ENCODE measurements at regions not wholly inside any gene's neighbourhood (a gene's known extent, or its start where the extent isn't known, plus 50 kb on each side); places are given as distances from the start of the nearest gene placed in this dataset.

DNA sequence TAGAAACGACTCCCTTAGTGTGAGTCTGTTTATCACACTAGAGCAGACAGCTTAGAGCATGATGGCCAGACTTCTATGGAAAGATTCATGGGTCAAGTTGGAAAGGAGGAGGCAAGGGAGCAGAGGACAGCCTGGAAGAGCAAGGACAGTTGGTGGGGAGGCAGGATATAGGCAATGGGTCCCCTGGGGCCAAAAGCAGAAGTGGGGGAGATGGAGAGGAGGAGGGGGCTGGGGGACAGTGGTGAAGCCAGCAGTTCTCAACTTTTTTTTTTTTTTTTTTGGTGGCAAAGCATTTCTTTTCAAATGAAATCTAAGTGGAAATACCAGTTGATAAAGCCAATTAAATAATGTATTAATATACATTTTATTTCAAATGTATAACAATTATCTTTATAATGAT is 197.9 kb downstream of the HRH4 start:
- in situ Hi-C loops (cut with MboI; ENCODE audit: low pct_unique_long_range_greater_than_20kb, low sequenced_read_pairs), result no loop called here
- peak; percentile 30 for DNase-seq

DNA sequence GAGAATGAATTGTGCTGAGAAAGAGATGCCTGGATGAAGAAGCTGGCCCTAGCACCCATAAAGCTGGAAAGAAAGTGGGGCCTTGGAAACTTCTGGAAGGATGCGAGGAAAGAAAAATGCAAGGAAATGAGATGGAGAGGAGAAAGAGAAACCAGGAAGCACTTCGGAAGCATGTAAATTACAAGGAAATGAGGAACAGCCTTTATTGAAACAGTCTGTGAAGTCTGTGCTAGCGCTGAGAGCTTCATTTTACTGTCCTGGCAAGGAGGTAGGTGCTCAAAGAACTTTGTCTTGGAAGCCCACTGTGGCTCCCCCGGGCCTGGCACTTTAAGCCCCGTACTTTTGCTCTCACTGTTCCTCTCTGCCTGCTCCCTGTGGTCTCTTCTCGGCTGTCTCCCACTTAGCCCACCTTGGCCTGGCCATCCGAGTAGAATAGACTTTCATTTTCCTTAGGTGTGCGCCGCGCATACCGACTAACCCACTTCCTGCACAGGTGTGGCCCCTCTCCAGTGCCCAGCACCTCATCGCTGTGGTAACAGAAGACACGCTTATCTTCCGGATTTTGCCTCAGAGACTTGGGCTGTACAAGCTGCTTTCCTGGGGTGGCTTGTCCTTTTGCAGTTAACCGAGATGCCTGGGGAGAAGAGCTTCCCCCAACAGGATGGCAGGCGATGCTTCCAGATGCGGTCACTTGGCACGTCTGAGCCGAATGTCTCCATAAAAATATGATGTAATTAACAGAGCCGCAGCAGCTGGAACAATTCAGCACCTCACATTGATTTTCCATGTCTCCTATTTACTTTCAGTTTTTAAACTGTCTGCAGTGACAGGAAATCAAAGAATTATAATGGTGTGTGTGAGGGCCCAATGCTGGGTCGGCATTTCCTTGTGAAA is 199.6 kb downstream of the HRH4 start:
- DNase-seq, result peak; percentile 53
- in situ Hi-C loops (cut with MboI; ENCODE audit: low pct_unique_long_range_greater_than_20kb, low sequenced_read_pairs), result no loop called here

DNA sequence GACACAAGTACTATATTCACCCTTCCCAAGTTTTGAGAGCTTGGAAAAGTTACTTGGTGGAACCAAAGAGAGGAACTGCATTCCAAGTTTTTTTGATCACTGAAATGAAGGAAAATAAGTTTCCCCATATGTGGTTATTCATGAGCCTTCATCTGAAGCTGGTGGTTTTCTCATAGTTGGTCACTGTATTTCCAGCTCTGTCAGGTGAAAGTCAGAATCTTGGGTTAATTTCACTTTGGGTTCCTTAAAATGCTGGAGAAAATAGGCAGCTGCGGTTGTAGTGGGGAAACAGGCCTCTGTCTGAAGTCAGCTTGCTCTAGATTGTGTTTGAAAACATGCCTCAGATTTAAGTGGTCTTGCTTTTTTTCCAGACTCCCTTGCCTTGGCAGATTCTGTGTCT is 200.5 kb downstream of the HRH4 start:
- DNase-seq, result peak; percentile 53
- in situ Hi-C loops (cut with MboI; ENCODE audit: low pct_unique_long_range_greater_than_20kb, low sequenced_read_pairs), result no loop called here

DNA sequence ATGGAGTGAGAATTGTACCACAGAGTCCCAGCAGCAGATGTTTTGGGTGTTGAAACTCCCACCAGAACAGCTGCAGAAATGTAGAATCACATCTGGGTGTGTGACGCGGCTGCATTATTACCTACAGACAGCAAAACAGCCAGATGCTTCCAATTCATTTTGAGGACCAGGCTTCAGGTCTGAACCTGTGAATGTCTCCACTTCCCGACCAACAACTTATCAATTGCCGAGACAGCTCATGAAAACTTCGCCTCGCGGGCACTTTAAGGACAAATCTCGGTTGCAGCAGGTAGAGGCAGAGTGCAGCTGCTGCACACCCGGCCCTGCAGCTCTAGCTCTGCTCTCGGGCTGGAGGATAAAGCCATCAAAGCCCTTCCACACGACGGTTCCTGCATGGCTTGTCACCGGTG is 202.0 kb downstream of the HRH4 start:
- in situ Hi-C loops (cut with MboI; ENCODE audit: low pct_unique_long_range_greater_than_20kb, low sequenced_read_pairs), result no loop called here

DNA sequence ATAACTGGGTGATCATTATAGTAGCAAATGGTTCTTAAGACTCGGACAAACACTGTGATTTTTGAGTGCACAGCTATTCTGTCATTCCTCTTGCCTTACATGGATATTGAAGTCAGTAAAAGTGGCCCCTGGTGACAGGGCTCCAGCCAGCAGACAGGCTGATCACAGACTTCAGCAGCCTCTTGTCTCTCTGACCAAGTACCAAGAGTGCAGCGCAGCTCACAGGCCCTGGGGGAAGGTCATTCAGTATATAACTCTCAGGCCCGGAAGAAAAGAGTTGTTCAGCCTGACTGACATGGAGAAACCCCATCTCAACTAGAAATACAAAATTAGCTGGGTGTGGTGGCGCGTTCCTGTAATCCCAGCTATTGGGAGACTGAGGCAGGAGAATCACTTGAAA is 202.6 kb downstream of the HRH4 start:
- DNase-seq, result no peak
- in situ Hi-C loops (cut with MboI; ENCODE audit: low pct_unique_long_range_greater_than_20kb, low sequenced_read_pairs), result no loop called here

More for the DNA sequence above, 202.0 kb downstream of the HRH4 start:
- DNase-seq, result no peak

DNA sequence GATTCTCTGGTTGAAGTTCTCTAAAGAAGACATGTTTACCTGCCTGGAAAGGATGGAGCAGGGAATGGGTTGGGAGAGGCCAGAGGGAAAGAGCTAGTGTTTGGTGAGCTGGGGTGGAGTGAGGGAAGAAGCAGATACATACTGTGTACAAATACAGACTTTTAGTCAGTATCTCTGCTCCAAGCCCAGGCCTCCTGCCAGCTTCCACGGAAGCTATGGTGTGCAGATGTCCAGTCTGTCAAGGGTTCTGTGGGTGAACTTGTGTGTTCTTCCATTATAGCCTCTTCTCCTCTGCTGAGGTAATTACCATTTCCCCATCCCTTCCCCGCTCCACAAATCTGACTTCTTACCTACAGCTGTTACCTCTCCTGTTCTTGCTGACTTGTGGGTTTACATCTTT is 208.6 kb downstream of the HRH4 start:
- DNase-seq, result no peak

DNA sequence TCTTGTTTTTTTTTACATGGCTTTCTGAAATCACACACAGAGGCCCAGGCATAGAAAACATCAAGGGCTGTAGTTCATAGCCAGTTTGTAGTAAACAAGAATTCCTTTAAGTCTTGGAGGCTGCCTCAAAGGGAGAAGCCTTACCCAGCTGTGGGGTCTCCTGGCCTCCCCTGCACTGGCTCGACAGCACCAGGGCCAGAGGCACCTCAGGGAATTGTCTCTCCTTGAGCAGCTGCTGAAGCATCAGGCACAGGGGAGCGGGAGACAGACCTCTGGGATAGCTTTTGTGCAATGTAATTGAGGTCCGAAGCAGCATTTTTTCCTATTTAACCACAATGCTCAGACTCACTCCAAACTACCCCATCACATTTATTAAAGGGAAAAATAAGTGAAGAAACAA is 209.1 kb downstream of the HRH4 start:
- no peak for DNase-seq
- in situ Hi-C loops (cut with MboI; ENCODE audit: low pct_unique_long_range_greater_than_20kb, low sequenced_read_pairs), result no loop called here

More for the DNA sequence above, 208.6 kb downstream of the HRH4 start:
- in situ Hi-C loops (cut with MboI; ENCODE audit: low pct_unique_long_range_greater_than_20kb, low sequenced_read_pairs), result no loop called here

DNA sequence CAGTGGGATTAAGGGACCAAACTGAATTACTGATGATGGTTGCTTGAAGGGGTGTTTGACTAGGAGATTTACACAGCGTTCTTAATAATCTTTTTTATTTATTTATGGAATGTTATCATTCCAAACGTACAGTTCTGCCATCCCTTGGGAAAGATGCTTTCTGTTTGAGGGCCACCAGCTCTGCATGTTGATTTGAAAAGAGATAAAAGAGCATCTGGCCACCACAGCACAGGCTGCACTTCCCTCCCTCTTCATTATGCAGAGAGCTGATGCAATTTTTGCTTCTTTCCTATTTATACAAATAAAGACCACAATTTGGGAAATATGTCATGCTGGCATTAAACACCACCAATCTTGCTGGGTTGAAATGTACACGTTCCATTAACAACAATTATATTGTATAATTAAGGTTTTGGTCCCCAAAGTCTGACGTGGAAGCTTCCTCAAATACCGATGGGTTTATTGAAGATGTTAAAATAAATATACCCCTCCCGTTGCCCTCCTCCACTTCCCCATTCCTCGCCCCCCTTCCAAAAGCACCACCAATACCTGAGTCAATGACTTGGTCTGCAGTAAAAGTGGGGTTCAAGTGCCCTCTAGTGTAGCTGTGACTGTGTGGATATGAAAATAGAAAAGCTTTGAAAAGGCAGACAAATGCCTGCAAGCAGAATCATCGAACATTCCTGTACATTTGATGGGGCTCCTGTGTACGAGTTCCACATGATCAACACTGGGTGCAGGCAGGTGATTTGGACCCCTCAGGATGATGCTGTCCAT is 211.9 kb downstream of the HRH4 start:
- in situ Hi-C loops (cut with MboI; ENCODE audit: low pct_unique_long_range_greater_than_20kb, low sequenced_read_pairs), result no loop called here
- DNase-seq, result peak; percentile 53

DNA sequence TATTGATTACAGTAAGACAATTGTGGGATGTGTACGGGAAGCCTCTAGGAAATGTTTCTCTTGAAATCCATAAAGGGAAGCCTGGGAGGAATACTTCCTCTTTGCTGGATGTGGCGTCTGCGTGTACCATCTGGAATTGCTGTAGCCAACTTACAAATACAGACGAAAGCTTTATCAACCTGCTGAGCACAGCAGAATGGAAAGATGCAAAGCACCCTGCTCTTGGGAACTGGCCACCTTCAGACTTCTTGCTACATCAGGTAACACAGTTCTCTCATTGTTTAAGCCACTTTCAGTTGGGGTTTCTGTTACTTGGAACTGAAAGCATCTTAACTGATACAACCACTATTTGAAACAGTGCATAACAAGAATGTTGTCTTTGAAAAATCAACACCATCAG is 213.8 kb downstream of the HRH4 start:
- DNase-seq, result no peak
- in situ Hi-C loops (cut with MboI; ENCODE audit: low pct_unique_long_range_greater_than_20kb, low sequenced_read_pairs), result no loop called here

DNA sequence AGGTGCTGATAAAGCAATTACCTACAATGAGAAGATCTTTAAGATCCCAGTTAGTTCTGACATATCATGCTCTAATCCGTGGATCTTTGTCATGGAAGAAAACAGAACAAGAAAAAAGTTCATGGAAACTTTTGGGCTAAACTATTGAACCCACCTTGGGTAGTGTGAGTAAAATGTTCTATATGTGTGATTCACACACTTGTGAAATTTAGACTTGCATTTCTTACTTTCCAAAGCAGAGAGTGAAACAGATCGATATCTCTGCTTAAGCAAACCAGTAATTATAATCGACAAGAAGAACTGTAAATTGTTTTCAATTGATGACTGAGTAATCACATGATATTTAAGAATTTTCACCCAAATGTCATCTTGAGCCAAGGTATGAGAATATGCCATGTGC is 214.2 kb downstream of the HRH4 start:
- in situ Hi-C loops (cut with MboI; ENCODE audit: low pct_unique_long_range_greater_than_20kb, low sequenced_read_pairs), result no loop called here
- DNase-seq, result no peak

DNA sequence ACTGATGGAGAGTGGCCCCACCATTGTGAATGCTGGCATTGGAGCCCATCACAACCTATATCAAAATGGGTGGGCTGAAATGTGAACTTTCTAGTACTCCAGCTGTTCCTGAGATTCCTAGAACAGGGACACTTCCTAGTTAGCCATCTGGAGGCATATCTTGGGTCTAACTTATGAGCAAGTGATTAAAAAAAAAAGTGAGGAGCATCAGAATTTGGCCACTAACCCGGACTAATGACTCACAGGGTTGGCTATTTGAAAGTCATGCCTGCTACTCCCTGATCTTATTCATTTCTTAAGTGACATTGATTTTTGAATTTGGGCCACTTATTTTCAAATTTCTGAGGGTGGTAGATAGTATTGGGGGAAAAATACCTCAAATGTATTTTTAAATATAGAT is 216.6 kb downstream of the HRH4 start:
- DNase-seq, result no peak
- in situ Hi-C loops (cut with MboI; ENCODE audit: low pct_unique_long_range_greater_than_20kb, low sequenced_read_pairs), result no loop called here

DNA sequence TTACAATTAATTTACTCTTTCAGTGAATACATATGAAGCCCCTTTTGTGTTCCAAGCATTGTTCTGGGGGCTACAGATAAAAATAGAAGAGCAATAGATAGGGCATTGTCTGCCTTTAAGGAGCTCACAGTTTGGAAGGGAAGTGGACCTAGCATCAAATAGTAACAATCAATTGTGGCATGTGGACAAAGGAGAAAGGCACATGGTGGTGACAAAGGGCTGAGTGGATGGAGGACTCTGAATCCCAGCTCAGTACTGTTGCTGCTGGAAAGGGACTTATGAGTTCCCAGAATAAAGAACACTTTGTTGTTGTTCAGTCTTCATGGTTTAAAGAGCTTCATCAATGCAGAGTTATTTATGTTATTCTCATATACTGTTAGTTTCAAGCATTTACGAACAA is 217.7 kb downstream of the HRH4 start:
- in situ Hi-C loops (cut with MboI; ENCODE audit: low pct_unique_long_range_greater_than_20kb, low sequenced_read_pairs), result no loop called here
- DNase-seq, result no peak

DNA sequence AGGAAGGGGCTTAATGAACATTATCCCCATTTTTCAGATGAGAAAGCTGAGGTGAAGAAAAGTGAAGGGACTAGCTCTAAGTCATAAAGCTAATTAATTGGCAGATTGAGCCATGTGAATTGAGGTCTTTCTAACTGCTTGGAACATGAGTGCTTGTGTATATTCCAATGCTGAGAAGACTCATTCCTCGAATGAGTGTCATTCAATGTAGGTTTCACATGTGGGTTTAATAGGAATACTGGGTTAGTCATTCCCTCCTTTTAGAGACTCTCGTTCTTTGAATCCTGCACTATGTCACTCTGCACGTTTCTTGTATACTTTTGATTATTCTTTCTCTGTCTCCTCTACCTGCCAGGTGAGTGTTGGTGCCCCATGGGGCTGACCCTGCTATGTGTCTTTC is 218.2 kb downstream of the HRH4 start:
- DNase-seq, result no peak
- in situ Hi-C loops (cut with MboI; ENCODE audit: low pct_unique_long_range_greater_than_20kb, low sequenced_read_pairs), result no loop called here

DNA sequence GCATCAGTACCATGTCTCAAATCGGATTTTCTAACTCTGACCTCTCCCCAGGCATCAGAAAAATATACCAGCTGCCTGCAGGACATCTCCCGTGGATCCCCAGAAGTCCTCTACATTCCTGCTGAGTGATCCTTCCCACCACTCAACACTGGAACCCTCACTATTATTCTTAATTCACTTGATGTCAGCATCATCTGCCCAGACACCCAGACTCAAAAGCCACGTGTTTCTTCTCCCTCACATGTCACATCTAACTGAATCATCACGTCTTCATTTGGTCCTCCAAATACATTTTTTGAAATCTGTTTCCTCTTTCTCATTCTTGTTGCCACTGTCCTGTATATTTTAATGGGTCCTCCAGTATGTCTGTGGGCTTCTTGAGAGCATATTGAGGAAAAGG is 218.6 kb downstream of the HRH4 start:
- DNase-seq, result no peak
- in situ Hi-C loops (cut with MboI; ENCODE audit: low pct_unique_long_range_greater_than_20kb, low sequenced_read_pairs), result no loop called here

DNA sequence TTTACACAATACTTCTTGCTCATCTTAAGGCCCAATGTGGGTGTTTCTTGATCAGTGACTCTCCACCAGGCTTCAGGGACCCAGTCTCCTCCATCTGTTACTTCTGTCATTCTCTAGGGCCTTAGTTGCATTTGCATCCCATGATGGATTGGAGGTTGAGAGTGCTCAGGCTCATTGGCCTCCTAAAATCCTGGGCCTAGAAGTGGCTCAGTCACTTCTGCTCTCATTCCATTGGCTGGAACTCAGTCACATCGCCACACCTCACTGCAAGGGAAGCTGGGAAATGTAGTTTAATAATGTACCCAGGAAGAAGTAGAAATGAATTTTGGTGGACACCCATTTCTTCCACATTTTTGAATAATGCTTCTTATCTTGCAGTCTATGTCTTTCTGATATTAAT is 223.5 kb downstream of the HRH4 start:
- peak; percentile 23 for DNase-seq
- in situ Hi-C loops (cut with MboI; ENCODE audit: low pct_unique_long_range_greater_than_20kb, low sequenced_read_pairs), result no loop called here

DNA sequence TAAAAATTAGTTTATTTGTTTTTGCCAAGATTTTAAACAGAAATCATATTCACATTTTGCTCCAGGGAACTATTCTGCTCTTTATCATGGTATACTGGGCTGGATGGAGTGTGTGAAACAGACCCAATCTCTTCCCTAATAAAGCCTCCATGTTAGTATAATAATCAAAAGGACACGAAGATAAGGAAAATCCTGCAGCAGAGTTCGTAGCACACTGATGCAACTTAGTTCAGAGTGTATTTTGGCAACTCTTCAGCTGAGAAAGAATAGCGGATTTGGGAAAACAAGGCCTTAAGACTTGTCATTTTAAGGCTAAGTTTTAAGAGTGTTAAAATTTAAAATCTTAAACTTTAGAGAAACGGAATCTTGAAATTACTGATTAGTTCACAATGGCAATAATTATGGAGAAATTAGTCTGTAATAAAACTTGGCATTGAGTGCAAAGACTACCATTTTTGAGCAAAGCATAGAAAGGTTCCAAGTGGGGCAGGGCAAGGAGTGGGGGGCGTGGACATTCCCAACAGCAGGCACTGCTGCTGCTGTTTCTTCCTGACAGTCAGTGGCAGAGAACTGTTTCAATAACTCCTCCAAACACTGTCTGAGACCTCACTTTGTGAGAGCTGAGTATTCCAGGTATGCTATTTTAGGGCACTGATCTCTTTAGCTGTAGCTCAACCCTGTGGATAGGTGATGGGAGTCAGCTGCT is 225.0 kb downstream of the HRH4 start:
- no peak for DNase-seq

DNA sequence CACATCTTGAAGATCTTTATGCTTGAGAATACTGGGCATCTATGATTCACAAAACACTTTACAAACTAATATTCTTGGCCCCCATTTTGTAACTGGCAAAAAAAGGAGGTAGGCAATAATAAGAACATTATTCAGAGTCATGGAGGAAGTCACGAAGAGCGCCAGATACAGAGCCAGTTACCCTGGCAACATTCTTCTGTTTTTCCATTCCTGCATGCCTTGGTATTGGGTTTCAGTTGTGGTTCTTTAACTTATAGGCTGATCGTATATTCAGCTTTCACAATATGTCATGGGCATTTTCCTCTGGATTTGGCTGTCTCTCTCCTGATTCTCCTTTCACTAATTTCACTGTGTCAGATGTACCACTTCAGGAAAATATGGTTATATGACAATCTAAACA is 234.7 kb downstream of the HRH4 start:
- DNase-seq, result peak; percentile 43
- in situ Hi-C loops (cut with MboI; ENCODE audit: low pct_unique_long_range_greater_than_20kb, low sequenced_read_pairs), result no loop called here

More for the DNA sequence above, 225.0 kb downstream of the HRH4 start:
- in situ Hi-C loops (cut with MboI; ENCODE audit: low pct_unique_long_range_greater_than_20kb, low sequenced_read_pairs), result no loop called here

DNA sequence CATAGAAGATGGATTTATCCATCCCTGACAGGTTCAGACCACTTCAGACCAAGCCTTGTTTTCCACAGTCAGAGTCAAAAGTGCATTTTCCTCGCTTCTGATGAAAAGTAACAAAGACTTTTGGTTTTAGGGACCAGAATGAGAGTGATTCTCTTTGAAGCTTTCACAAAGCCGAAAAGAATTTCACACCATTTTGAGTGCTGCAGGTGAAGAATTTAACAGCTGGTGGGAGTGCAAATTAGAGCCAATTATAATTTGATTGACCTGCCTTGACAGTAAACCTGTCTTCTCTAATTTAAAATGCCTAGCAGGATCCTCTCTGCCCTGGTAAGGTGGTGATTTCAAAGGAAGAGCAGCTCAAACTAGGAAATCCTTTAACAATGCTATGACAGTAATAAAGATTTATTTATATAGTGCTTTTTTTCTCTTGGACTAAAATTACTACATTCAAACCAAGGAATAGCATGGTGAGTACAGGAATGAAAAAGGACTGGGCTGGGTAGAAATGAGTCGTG is 241.6 kb downstream of the HRH4 start:
- DNase-seq, result no peak

DNA sequence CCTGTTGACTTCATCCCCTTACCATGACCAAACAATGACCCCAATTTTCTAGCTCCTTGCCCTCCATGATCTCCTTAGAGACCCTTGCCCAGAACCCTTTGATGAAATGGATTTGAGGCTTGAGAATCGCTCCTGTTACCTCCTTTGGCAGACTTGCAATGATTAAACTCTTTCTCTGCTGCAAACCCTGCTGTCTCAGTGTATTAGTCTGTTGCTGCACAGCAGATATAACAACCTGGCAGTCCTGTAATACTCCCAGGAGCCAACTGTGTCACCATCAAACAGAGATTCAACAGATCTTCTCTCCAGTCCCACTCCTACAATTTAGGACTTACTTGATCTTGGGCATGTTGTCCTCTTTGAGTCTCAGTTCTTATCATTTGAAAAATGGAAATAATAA is 242.9 kb downstream of the HRH4 start:
- no peak for DNase-seq
- in situ Hi-C loops (cut with MboI; ENCODE audit: low pct_unique_long_range_greater_than_20kb, low sequenced_read_pairs), result loop anchor here (25.0 kb wide), 1 partner anchor 341 kb away; no protein-coding TSS in a partner anchor

More for the DNA sequence above, 241.6 kb downstream of the HRH4 start:
- in situ Hi-C loops (cut with MboI; ENCODE audit: low pct_unique_long_range_greater_than_20kb, low sequenced_read_pairs), result loop anchor here (25.0 kb wide), 1 partner anchor 340 kb away; no protein-coding TSS in a partner anchor

Data from KBM-7 (cell line).